SIG-M5 treated with dmso at 0.1 percent for 504 hours (cell line): ENCODE measurements at regions not wholly inside any gene's neighbourhood (a gene's known extent, or its start where the extent isn't known, plus 50 kb on each side); places are given as distances from the start of the nearest gene placed in this dataset.
"Not testable (repeated sequence)": the region's sequence is repeated elsewhere in the genome, so short reads cannot be mapped to it uniquely, and the experiment has no call there.

Experiments used
- DNase-seq: peaks from one replicate; lab custom pipeline; 2025; ENCODE audit not compliant: unreplicated experiment; lab: John Stamatoyannopoulos, UW

DNA sequence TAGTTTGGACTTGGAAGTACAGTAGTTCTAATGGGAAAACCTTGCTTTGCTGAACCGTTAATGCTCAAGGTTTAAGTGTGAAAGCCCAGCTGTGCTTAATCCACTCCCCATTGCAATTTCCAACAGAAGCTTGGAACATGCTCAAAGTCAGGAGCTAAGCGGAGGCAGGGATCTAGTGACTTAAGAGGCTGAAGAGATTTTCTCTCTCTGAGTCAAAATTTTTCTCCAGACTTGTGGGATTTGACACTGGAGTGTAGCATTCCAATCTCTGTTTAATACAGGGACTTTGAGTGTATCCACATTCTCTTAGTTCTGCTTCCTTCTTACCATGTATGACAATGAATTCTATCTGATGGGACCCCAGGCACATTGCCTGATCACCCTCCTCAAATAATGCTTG is 471.8 kb downstream of the KIF4B start:
- DNase-seq, result no peak

DNA sequence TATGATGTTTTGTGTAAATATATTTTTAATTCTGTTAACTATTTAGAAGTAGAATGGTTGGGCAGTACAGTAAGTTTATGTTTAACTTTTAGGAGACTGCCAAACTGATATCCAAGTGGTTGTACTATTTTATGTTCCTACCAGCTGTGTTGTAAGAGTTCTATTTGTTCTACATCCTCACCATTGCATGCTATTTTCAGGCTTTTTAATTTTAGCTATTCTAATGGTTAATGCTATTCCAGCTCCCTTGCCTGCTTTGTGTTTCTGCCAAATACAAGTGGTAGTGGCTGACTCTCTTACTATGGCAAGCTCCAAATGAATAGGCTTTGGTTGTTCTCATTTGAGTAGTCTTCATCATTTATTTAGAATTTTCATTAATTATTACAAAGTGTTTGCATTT is 476.4 kb downstream of the KIF4B start:
- no peak for DNase-seq

DNA sequence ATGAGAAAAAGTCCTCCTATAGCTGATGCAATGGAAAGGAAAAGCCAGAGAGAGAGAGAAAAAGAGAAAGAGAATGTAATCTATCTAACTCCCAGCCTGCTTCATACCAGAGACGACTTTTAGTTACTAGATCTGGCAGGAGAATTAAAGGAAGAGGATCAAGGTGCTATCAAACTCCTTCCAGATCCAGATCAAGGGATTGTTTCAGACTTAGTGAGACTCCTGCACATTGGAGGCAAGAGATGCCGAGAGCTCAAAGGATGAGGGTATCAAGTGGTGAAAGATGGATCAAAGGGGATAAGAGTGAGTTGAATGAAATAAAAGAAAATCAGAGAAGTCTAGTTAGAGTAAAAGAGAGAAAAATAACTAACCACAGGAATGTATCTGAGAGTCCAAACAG is 478.6 kb downstream of the KIF4B start:
- no peak for DNase-seq

DNA sequence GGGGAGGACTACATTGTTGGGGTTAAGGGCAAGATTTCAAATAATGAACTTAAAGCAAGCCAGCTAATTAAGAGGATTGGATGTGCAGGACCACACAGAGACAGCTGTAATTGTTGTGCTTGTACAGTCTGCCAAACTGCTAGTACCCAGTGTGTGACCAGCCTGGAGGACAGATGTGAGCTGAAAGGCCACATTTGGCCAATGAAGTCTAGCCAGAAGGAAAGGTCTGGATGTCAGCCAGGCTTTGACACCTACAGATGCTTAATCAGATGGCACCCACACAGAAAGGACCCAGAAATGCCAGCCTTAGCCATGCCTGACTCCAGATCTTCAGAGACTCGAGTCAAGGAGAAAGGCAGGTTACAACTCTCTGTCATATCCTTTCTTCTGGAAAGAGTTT is 491.1 kb downstream of the KIF4B start:
- no peak for DNase-seq

DNA sequence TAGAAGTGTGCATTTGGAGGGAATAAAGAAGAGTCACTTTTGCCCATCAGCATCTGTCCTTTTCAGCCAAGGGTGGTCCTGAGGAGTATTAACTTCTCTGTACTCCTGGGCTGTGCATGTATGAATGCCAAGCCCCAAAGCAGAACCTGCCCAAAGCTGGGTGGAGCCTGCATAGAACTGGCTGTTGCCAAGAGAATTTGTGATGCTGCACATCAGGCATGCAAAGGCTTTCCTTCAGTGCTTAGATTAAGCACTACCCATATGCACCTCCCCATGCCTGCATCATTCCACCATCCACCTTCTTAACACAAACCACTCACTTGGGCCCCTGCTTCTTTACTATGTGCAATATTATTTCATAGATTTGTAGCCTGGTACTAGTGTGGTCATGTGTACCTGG is 493.8 kb downstream of the KIF4B start:
- DNase-seq, result no peak

DNA sequence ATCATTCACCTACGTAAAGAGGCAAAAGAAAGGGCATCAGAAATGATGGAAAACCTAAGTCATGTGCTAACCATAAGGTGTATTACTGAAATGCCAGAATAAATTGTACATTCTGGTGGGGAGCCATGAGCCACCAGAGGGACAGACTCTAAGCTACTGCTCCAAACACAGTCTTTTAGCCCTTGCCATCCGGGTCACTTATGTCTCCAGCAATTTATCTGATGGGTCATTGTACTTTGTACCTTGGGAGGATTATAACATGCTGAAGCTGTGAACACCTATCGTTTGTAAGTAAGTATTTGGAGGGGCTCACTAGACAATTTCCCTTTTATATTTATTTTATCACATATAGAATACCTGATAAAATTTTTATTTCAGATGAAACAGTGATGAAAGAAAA is 495.1 kb downstream of the KIF4B start:
- no peak for DNase-seq

DNA sequence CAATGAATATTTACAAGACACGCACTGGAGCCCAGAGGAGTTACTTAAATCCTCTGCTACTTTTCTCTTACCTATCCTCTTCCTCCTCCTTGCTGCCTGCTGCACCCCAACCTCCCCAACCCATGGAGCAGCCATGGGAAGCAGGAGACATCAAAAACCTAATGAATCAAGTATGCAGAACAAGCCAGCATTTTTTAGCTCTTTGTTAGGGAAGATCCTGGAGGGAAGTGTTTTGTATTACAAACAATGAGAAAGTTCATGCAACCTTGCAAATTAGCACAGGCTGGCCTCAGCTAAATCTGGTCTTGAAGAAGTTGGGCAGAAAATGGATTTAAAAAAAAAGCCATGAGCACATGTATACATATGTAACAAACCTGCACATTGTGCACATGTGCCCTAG is 498.8 kb downstream of the KIF4B start:
- no peak for DNase-seq

DNA sequence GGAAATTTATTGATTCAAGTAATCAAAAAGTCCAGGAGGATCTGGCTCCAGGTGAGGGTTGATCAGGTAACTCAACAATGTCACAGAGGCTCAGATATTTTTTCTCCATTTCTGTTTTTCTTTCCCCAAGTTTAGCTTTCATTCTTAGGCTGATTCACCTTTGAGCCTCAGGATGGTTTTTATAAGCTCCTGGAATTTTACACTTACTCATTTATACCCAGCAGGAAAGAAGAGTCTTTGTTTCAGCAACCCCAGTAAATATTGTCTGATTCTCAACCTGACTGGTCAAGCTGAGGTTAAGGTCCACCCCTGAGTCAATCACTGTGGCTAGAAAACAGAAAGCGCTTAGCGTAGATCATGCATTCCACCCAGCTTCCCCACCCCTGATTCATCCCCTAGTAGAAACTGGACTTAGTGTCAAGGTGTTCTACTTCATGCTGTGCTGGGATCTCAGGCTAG is 500.6 kb downstream of the KIF4B start:
- DNase-seq, result no peak

DNA sequence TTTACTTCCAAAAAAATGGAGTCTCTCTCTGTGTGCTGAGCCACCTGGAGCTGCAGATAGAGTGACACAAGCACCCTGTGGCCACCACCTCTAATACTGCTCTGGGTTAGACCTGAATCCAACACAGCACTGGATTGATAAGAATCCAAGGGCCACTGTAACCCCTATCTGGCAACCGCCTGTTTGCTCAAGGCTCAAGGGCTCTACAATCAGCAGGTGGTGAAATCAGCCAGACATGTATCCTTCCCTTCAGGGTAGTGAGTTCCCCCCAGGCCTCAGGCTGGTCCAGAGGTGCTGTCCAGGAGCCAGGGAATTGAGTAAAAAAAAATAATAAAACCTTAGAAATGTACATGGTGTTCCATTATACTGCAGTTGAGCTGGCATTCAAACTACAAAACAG is 509.0 kb downstream of the KIF4B start:
- DNase-seq, result no peak

DNA sequence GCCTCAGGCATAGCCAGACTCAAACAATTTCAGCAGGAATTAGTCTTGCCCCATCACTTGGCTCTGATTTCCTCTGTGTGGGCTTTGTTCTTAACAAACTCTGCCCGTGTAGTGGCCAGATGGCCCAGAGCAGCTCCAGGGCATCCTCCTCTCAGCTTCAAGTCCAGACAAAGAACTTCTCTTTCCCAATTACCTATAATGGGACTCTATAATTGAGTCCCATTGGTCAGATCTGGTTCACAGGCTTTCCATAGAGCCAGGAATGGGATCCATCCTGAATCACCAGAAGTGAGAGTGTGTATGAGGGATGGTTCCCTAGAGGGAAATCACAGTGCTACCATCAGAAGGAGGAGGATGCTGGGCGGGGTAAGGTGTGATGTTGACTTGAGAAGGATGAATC is 515.8 kb downstream of the KIF4B start:
- DNase-seq, result no peak

DNA sequence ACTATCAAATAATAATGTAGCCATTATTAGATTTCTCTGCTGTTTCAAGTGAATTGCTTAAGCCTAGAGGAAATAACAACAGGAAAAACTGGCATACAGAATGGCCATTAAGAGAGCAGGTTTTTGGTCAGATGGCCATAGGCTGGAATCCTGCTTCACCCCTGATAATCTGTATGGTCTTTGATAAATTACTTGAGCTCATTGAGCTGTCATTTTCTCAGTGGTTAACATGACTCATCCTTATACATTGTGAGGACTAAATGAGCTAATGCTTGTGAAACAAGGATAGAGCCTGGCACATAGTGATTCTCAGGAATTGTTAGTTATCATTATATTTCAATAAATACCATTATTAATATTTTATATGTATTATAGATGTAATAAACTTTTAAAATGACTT is 516.5 kb downstream of the KIF4B start:
- DNase-seq, result no peak

DNA sequence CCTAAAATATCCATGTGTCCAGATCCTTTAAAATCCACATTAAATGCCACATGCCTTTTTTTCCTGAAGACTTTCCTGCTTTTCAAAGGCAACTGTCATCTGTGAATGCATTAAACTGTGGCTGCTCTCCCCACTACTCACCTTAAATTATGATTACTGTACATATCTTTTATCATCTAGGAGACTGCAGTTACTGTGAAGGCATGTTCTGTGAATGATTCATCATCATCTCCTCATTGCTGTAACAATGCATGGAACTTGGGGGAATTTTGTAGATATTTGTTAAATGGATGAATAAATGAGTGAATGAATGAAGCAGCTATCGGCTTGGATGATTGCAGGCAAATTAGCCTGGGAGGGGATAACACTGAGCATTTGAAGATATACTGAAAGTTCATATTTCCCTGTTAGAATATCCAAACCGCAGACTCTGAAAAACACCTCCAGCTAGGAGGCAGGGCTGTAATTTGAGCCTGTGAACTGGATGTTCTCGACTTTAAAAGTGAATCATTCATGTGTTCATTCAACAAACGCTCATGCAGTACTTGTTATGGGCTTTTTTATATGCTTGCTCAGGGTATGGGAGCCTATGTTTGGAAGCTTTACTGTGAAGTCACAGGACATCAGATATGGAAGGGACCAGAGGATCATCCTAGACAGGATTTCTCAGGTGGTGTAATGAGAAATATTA is 519.2 kb downstream of the KIF4B start:
- DNase-seq, result no peak

DNA sequence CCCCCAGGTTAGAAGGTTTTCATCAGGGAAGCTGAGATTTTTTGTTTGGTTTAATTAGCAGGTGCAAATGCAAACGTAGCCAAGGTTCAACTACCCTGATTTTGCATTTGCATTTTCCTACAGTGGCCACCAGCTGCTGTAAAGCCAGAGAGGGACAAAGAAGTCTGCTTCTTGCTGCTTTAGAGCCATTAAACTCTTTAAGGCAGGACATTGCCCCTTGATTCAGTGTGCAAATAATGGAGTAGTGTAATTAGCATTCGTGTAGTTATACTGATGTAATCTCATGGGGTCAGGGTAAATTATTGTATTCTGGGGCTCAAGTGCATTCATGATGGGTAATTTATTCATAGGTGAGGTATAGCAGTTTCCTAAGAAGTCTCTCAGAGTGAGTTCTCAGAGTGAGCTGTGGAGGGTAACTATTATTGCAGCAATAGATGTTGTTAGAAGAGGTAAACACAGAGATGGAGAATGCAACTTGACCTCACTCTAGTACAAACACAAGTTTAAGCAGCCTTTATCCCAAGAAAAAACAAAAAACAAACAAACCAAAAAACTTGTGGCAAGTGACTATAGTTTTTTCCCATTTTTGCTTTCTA is 526.5 kb downstream of the KIF4B start:
- DNase-seq, result no peak

DNA sequence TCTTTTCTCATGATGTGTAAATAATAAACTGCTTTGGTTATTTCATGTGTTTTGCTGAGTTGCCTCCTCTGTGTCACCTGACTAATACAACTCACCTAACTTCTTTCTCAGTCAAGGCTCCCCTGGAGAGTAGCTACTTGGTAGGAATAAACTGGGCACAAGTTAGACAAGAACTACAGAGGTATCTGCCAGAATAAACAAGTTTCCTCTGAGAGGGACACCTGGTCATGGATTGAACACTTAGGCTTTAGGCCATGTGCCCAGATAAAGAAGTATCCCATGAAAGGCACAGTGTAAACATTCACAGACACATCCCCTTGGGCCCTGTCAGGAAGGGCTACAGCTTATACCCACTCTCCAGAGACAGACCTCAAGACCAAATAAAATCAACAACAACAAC is 532.5 kb downstream of the KIF4B start:
- no peak for DNase-seq

DNA sequence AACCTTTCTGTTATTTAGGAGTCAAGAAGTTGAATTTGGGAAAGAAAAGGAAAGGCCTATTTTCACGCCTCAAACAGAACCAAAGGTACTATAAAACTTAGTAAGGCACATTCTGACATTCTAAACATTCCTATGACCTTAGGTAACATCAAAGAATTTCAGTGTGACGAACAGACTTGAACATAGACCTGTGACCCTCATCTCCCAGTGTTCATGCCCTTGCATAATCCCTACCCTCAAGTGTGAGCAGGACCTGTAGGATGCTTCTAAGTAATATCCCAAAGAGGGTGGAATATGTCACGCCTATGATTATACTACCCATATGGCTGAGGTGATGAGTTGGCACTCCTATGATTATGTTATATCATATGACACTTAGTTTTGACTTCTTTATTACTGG is 540.9 kb downstream of the KIF4B start:
- no peak for DNase-seq

DNA sequence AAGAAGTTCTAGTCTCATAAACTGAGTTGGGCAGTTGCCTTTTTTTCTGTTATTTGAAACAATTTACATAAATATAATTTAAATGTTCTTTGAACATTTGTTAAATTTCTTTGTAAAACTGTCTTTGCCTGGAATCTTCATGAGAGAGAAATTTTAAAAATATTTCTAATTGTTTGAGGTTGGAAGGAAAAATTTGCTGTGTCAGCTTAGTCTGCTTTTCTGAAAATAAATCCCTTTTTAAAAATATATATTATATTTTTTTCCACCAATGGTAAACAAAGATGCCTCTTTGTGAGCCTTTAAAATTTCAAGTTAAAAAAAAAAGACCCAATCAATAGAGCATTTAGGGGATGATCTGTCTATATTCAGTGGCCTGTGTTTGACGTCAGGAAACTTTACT is 542.7 kb downstream of the KIF4B start:
- no peak for DNase-seq

DNA sequence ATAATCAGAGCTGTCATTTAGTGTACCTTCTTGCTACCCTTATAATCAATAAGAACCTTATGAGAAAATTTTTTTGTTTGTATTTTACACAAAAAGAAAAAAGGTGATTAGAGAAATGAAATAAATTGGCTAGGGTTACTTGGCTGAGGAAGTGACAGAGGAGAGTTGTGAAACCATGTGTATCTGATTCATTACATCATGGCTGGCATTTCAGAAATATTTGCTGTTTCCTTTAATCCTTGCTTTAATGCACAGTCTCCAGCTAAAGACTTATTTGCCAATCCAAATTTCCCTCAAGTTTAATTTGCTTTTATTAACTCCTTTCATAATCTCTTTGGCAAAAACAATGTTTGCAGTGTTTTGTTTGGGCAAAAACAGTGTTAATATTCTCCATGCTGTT is 543.1 kb downstream of the KIF4B start:
- no peak for DNase-seq

DNA sequence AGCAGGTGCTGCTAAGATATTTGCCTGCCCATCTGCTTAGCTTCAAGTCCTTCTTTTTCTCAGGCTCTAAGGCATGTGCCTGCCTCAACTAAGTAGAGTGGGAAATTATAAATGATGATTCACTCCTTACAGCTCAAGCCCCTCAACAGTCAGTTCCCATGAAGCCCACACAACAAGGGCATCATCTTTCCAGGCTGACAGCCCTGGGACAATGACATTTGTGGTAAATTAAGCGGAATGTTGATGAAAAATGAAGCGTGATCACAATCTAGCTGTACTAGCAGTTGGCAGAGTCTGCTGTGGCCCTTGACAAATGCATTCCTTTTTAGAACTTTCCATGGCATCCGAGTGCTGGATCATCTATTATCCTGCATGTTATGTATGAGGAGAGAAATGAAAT is 548.6 kb downstream of the KIF4B start:
- DNase-seq, result no peak

DNA sequence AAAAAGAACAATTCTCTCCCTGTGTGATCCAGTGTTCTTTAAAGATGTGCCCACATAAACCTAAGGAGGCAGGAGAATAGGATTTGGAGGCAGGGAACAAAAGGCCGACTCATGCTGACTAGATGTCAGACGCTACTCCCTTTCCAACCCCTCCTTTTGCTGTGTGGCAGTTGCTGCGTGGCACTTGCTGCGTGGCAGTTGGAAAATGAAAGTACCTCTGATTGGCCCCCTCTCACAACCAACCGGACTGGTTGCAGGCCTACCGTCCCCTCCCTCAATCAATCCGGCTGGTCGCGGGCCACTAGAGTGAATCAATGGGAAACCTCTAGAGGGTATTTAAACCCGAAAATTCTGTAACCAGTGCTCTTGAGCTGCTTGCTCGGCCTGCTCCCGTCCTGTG is 551.0 kb downstream of the KIF4B start:
- DNase-seq, result no peak

DNA sequence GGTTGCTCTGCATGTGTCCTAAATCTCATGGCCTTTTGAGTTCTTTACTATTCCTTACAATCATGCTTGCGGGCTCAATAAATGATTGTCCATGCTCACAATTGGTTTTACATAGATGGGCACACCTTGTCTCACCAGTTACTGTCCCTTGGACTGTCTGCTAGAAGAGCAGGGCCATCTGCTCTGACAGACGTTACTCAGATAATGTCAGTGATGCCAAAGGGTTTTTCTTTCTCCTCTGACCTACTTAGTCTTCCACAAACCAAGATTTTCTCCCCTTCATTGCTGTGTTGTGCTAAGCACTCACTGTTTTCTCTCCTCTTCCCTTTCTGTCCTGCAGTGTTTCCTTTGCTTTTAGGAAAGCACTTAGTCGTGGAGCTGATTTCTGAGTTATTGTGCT is 562.3 kb downstream of the KIF4B start:
- no peak for DNase-seq

DNA sequence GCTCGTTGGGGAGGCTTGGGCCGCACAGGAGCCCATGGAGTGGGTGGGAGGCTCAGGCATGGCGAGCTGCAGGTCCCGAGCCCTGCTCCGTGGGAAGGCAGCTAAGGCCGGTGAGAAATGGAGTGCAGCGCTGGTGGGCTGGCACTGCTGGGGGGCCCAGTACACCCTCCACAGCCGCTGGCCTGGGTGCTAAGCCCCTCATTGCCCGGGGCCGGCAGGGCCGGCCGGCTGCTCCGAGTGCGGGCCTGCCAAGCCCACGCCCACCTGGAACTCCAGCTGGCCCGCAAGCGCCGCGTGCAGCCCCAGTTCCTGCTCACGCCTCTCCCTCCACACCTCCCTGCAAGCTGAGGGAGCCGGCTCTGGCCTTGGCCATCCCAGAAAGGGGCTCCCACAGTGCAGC is 573.3 kb downstream of the KIF4B start:
- DNase-seq, result not testable (repeated sequence)

DNA sequence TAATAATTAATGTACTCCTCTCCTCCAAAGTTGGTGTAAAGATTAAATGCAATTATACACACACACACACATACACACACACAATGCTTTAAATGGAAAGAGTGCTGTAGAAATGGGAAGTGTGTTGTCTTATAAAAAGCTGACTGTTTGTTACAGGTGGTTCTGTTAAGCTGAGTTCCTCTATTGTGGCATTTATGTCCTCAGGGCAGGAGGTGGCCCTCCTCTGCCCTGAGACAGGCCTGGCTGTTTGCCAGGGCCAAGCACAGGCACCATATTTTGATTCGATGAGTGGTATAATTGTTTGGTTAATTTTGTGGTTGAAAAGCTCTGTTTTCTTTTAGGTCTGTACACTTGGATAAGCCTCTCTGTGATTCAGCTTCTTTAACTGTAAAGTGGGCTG is 573.9 kb downstream of the KIF4B start:
- DNase-seq, result no peak

DNA sequence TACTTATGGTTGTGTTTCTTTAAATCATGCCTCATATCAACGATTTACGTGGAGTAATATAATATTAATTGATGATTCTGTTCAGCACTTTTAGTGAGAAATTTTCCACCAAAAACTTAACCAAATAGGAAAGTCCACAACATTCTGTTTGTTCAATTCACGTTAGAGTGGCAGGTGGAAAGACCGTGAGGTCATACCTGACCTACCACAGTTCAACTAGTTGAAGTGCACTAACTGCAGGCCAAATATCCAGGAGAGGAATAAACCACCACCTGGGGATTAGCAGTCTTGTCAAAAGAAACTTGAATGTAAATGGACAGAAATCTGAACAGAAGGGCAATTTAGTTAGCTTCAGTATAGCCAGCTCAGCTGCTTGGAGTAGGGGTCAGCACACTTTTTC is 577.7 kb downstream of the KIF4B start:
- DNase-seq, result no peak
